Activated CD4-positive, alpha-beta memory T cell treated with anti-CD3 and anti-CD28 coated beads, Interleukin-2, amount 10 ng/mL, durations not matched to agents 7 days and 5 days (primary cell): ENCODE measurements at regions not wholly inside any gene's neighbourhood (a gene's known extent, or its start where the extent isn't known, plus 50 kb on each side); places are given as distances from the start of the nearest gene placed in this dataset.

Experiments
- CTCF ChIA-PET: fragments of 350-600 bp; sonication (Branson Sonifier 250); formaldehyde crosslinking; loops from one replicate; lab custom pipeline; 2021; ENCODE audit warnings: antibody characterized with exemption, inconsistent platforms; lab: Charles Lee
- POLR2A ChIA-PET: fragments of 350-600 bp; sonication (Branson Sonifier 250); formaldehyde crosslinking; loops from one replicate; lab custom pipeline; 2021; ENCODE audit warnings: antibody characterized with exemption; lab: Charles Lee
- DNase-seq: peaks from one replicate; pipeline ENCODE4 v3.0.0-alpha.2; 2020
- H3K27ac Mint-ChIP-seq: one replicate; pipeline ENCODE4 v1.8.0; 2021; ENCODE audit warnings: mild to moderate bottlenecking, mixed read lengths
- H3K27me3 Mint-ChIP-seq: one replicate; pipeline ENCODE4 v1.8.0; 2021; ENCODE audit warnings: mixed read lengths
- H3K36me3 Mint-ChIP-seq: one replicate; pipeline ENCODE4 v1.8.0; 2021; ENCODE audit warnings: low read depth, mixed read lengths
- H3K4me1 Mint-ChIP-seq: one replicate; pipeline ENCODE4 v1.8.0; 2021; ENCODE audit warnings: mixed read lengths
- H3K4me3 Mint-ChIP-seq: one replicate; pipeline ENCODE4 v1.8.0; 2021; ENCODE audit warnings: mild to moderate bottlenecking, mixed read lengths
- H3K9me3 Mint-ChIP-seq: one replicate; pipeline ENCODE4 v1.8.0; 2021; ENCODE audit warnings: mixed read lengths

GRCh38 chr12:113689047-113689610, 217.5 kb upstream of the LHX5 start:
- no peaks in the 10 kb centered on the region for H3K9me3 Mint-ChIP-seq
- CTCF ChIA-PET = no interaction called here

GRCh38 chr12:113688313-113688712, 216.6 kb upstream of the LHX5 start:
- ChIA-PET CTCF (no interaction called here), POLR2A (no interaction called here)
- Mint-ChIP-seq H3K36me3 (no peaks in the 10 kb centered on the region), H3K27ac (no peak overlapping the region), H3K4me1 (no peaks in the 10 kb centered on the region), H3K4me3 (no peak overlapping the region), H3K27me3 (no peaks in the 10 kb centered on the region), H3K9me3 (no peaks in the 10 kb centered on the region)
- no peak for DNase-seq

More at GRCh38 chr12:113689047-113689610, 217.5 kb upstream of the LHX5 start:
- Mint-ChIP-seq H3K4me3 (no peak overlapping the region), H3K27me3 (no peaks in the 10 kb centered on the region), H3K27ac (no peak overlapping the region), H3K36me3 (no peaks in the 10 kb centered on the region), H3K4me1 (no peaks in the 10 kb centered on the region)
- DNase-seq = no peak
- POLR2A ChIA-PET = no interaction called here

GRCh38 chr12:113684908-113685782, 213.5 kb upstream of the LHX5 start:
- Mint-ChIP-seq H3K4me3 (no peak overlapping the region), H3K4me1 (no peaks in the 10 kb centered on the region), H3K9me3 (no peaks in the 10 kb centered on the region), H3K27ac (no peak overlapping the region), H3K27me3 (no peaks in the 10 kb centered on the region), H3K36me3 (no peaks in the 10 kb centered on the region)
- ChIA-PET CTCF (no interaction called here), POLR2A (no interaction called here)
- no peak for DNase-seq

GRCh38 chr12:113684053-113684907, 212.6 kb upstream of the LHX5 start:
- Mint-ChIP-seq H3K36me3 (no peaks in the 10 kb centered on the region), H3K27me3 (no peaks in the 10 kb centered on the region), H3K4me1 (no peaks in the 10 kb centered on the region), H3K4me3 (no peak overlapping the region), H3K27ac (no peak overlapping the region), H3K9me3 (no peaks in the 10 kb centered on the region)
- DNase-seq = no peak
- ChIA-PET POLR2A (no interaction called here), CTCF (no interaction called here)

- Mint-ChIP-seq H3K27me3 (no peaks in the 10 kb centered on the region), H3K9me3 (no peaks in the 10 kb centered on the region), H3K27ac (no peak overlapping the region), H3K36me3 (no peaks in the 10 kb centered on the region), H3K4me1 (no peaks in the 10 kb centered on the region), H3K4me3 (no peak overlapping the region)
- no peak for DNase-seq
- ChIA-PET CTCF (no interaction called here), POLR2A (no interaction called here)
Measured at GRCh38 chr12:113683574-113683973, 211.9 kb upstream of the LHX5 start.

GRCh38 chr12:113680868-113681267, 209.2 kb upstream of the LHX5 start:
- H3K36me3 Mint-ChIP-seq = no peaks in the 10 kb centered on the region
- no peak overlapping the region for H3K27ac Mint-ChIP-seq
- H3K4me1 Mint-ChIP-seq = no peaks in the 10 kb centered on the region
- POLR2A ChIA-PET = no interaction called here
- H3K27me3 Mint-ChIP-seq = no peaks in the 10 kb centered on the region
- no peak for DNase-seq
- H3K4me3 Mint-ChIP-seq = no peak overlapping the region
- CTCF ChIA-PET = no interaction called here
- H3K9me3 Mint-ChIP-seq = no peaks in the 10 kb centered on the region

- no peaks in the 10 kb centered on the region for H3K9me3 Mint-ChIP-seq
- ChIA-PET CTCF (no interaction called here), POLR2A (no interaction called here)
- no peaks in the 10 kb centered on the region for H3K36me3 Mint-ChIP-seq
- DNase-seq = no peak
- H3K27ac Mint-ChIP-seq = no peak overlapping the region
- no peaks in the 10 kb centered on the region for H3K4me1 Mint-ChIP-seq
- H3K27me3 Mint-ChIP-seq = no peaks in the 10 kb centered on the region
- H3K4me3 Mint-ChIP-seq = no peak overlapping the region
Measured at GRCh38 chr12:113678223-113679119, 206.8 kb upstream of the LHX5 start.

GRCh38 chr12:113676547-113676946, 204.9 kb upstream of the LHX5 start:
- POLR2A ChIA-PET = no interaction called here
- H3K36me3 Mint-ChIP-seq = no peaks in the 10 kb centered on the region
- CTCF ChIA-PET = no interaction called here

GRCh38 chr12:113676117-113676516, 204.4 kb upstream of the LHX5 start:
- Mint-ChIP-seq H3K36me3 (no peaks in the 10 kb centered on the region), H3K4me3 (no peak overlapping the region), H3K27me3 (no peaks in the 10 kb centered on the region), H3K27ac (no peak overlapping the region), H3K9me3 (no peaks in the 10 kb centered on the region), H3K4me1 (no peaks in the 10 kb centered on the region)
- POLR2A ChIA-PET = no interaction called here
- no peak for DNase-seq
- CTCF ChIA-PET = no interaction called here

More at GRCh38 chr12:113676547-113676946, 204.9 kb upstream of the LHX5 start:
- H3K9me3 Mint-ChIP-seq = no peaks in the 10 kb centered on the region
- no peaks in the 10 kb centered on the region for H3K27me3 Mint-ChIP-seq
- no peak overlapping the region for H3K27ac Mint-ChIP-seq
- no peak overlapping the region for H3K4me3 Mint-ChIP-seq
- DNase-seq = no peak
- H3K4me1 Mint-ChIP-seq = no peaks in the 10 kb centered on the region

GRCh38 chr12:113674996-113675395, 203.3 kb upstream of the LHX5 start:
- Mint-ChIP-seq H3K4me1 (no peaks in the 10 kb centered on the region), H3K27me3 (peaks cover 2% of the 10 kb centered on the region), H3K27ac (no peak overlapping the region), H3K4me3 (no peak overlapping the region), H3K9me3 (no peaks in the 10 kb centered on the region), H3K36me3 (no peaks in the 10 kb centered on the region)
- ChIA-PET CTCF (no interaction called here), POLR2A (no interaction called here)
- no peak for DNase-seq

- H3K9me3 Mint-ChIP-seq = no peaks in the 10 kb centered on the region
- no peak overlapping the region for H3K27ac Mint-ChIP-seq
- no peak for DNase-seq
- H3K4me3 Mint-ChIP-seq = no peak overlapping the region
- ChIA-PET CTCF (no interaction called here), POLR2A (no interaction called here)
- no peaks in the 10 kb centered on the region for H3K36me3 Mint-ChIP-seq
- no peaks in the 10 kb centered on the region for H3K4me1 Mint-ChIP-seq
- H3K27me3 Mint-ChIP-seq = peaks cover 8% of the 10 kb centered on the region
Measured at GRCh38 chr12:113674302-113674701, 202.6 kb upstream of the LHX5 start.

- Mint-ChIP-seq H3K4me1 (no peaks in the 10 kb centered on the region), H3K9me3 (no peaks in the 10 kb centered on the region), H3K36me3 (no peaks in the 10 kb centered on the region), H3K27ac (no peak overlapping the region), H3K27me3 (peaks cover 8% of the 10 kb centered on the region), H3K4me3 (no peak overlapping the region)
- DNase-seq = no peak
- CTCF ChIA-PET = no interaction called here
- POLR2A ChIA-PET = no interaction called here
Measured at GRCh38 chr12:113673458-113674238, 202.0 kb upstream of the LHX5 start.
